ENCODE measurements at regions not wholly inside any gene's neighbourhood (a gene's known extent, or its start where the extent isn't known, plus 50 kb on each side); places are given as distances from the start of the nearest gene placed in this dataset.

DNA sequence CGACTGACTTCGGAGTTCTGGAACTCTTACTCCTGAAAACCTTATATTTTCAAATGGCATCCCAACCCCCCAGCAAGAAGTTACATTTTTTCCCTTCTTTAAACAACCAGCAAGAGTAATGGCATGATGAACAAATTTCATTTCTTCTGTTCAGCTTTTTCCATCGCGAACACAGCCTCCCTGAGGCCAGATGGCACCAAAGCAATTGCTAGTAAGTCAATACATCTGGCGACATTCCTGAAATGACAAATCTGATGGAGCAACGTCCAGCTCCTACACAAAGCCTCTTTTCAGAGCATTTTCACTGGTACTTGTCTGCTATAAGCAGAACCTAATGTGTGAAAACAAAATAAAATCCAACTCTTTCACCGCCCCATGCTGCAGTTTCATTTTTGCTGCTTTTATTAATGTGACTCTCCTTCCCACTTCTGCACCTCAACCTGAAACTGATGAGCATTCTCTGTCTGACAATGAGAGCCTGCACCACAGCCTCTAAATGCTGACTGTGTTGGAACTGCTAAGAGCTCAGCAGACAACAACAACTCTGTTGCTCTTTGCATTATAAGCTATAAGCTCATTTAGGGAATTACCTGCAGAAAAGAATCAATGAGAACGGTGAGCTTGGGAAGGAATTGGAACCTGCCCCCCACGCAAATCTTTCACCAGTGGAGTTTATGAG is 229.8 kb downstream of the FGFR2 start:
- DNase-seq = no peak
- WGBS, 2 donors = 38 to 41% methylated on average over 9 of the region's 9 CpGs

DNA sequence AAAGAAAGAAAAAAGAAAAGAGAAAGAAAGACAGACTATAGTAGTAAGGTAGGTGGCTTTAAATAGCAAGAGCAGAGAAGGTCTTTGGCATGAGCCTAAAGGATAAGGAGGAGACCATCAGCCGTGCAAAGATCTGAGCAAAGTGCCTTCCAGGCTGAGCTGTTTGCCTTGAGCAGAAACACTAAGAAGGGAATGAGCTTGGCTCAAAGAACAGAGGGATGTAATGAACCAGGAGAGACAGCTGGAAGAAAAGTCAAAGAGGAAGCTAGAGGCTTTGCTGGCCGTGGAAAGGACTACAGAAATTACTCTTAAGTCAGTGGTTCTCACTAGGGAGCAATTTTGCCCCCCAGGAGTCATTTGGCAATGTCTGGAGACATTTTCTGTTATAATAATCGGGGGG is 228.6 kb downstream of the FGFR2 start:
- H3K27ac ChIP-seq = no peak overlapping the region
- no peaks in the 10 kb centered on the region for H3K36me3 ChIP-seq
- H3K4me1 ChIP-seq = no peaks in the 10 kb centered on the region
- no peak for DNase-seq
- no peak overlapping the region for H3K4me3 ChIP-seq
- 39 to 58% methylated on average over 3 of the region's 3 CpGs for WGBS, 2 donors
- TF ChIP-seq, protein P1, sequence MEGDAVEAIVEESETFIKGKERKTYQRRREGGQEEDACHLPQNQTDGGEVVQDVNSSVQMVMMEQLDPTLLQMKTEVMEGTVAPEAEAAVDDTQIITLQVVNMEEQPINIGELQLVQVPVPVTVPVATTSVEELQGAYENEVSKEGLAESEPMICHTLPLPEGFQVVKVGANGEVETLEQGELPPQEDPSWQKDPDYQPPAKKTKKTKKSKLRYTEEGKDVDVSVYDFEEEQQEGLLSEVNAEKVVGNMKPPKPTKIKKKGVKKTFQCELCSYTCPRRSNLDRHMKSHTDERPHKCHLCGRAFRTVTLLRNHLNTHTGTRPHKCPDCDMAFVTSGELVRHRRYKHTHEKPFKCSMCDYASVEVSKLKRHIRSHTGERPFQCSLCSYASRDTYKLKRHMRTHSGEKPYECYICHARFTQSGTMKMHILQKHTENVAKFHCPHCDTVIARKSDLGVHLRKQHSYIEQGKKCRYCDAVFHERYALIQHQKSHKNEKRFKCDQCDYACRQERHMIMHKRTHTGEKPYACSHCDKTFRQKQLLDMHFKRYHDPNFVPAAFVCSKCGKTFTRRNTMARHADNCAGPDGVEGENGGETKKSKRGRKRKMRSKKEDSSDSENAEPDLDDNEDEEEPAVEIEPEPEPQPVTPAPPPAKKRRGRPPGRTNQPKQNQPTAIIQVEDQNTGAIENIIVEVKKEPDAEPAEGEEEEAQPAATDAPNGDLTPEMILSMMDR (IDR thresholded peaks at IDR 0.05) = no peak
- H3K9me3 ChIP-seq = no peaks in the 10 kb centered on the region
- intact Hi-C loops (cut with DNase I) = no loop called here
- no peaks in the 10 kb centered on the region for H3K27me3 ChIP-seq

More for the DNA sequence above, 229.8 kb downstream of the FGFR2 start:
- Histone ChIP-seq H3K4me1 (no peaks in the 10 kb centered on the region), H3K27me3 (no peaks in the 10 kb centered on the region), H3K9me3 (no peaks in the 10 kb centered on the region), H3K4me3 (no peak overlapping the region), H3K27ac (no peak overlapping the region), H3K36me3 (no peaks in the 10 kb centered on the region)
- TF ChIP-seq POLR2A (IDR thresholded peaks at IDR 0.05) = no peak
- TF ChIP-seq, protein P1 (IDR thresholded peaks at IDR 0.05) = no peak
- intact Hi-C loops (cut with DNase I) = no loop called here

DNA sequence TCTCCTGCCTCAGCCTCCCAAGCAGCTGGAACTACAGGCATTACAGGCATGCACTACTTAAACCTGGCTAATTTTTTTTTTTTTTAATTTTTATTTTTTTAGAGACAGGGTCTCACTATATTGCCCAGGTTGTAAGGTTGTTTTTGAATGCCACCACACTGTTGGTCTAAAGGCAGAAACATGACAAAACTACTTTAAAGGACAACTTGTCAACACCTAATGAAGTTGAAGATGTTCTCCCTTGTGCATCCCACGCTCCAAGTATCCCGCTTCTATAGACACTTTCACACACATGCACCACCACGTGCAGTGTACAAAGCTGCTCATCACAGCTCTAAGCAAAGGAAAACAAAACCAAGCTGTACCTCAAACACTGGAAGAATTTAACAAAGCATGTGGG is 226.4 kb downstream of the FGFR2 start:
- H3K9me3 ChIP-seq = no peaks in the 10 kb centered on the region
- H3K4me1 ChIP-seq = no peaks in the 10 kb centered on the region
- TF ChIP-seq, protein P1 (IDR thresholded peaks at IDR 0.05) = no peak
- TF ChIP-seq POLR2A (IDR thresholded peaks at IDR 0.05) = no peak
- intact Hi-C loops (cut with DNase I) = no loop called here
- H3K4me3 ChIP-seq = no peak overlapping the region
- H3K27me3 ChIP-seq = no peaks in the 10 kb centered on the region
- H3K36me3 ChIP-seq = no peaks in the 10 kb centered on the region
- H3K27ac ChIP-seq = no peak overlapping the region
- DNase-seq = no peak
- WGBS, 2 donors = 89 to 90% methylated on average over 3 of the region's 3 CpGs

DNA sequence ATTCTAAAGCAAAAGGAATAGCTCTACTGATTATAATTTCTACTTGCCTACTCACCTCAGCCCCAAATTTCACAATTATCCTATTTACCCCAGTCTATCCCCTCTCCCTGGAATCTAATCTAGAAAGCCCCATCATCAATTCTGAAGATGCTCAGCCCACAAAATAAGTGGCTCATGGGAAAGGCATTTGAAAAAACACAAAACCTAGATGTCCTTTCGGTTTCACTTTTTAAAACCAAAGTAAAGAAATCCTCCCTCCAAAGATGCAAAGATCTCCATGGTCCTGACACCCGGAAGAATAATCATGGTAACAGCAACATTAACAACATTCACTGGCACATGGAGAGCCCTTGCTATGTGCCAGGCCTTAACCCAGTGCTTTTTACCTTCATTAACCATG is 224.8 kb downstream of the FGFR2 start:
- Histone ChIP-seq H3K27ac (no peak overlapping the region), H3K36me3 (no peaks in the 10 kb centered on the region), H3K4me1 (no peaks in the 10 kb centered on the region), H3K4me3 (no peak overlapping the region), H3K9me3 (no peaks in the 10 kb centered on the region), H3K27me3 (no peaks in the 10 kb centered on the region)
- no peak for DNase-seq
- intact Hi-C loops (cut with DNase I) = no loop called here
- TF ChIP-seq, protein P1 (IDR thresholded peaks at IDR 0.05) = no peak
- TF ChIP-seq POLR2A (IDR thresholded peaks at IDR 0.05) = no peak
- 45 to 48% methylated on average over 2 of the region's 2 CpGs for WGBS, 2 donors

DNA sequence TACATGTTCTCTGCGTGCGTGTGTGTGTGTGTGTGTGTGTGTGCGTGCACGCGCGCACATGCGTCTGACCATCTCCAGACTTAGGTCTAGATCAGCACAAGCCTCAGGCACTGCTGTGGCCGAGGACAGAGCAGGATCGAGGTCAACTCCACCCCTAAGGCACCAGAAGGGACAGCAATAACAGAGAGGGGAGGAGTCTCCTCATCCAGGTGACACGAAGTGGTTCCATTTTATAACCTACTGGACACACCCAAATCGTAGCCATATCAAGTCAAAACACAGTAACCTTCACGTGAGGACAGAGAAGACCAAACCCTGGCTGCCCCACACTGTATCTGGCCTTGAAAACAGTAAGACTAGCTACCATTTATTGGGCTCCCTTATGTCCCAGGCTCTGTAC is 224.1 kb downstream of the FGFR2 start:
- WGBS, 2 donors = 82 to 88% methylated on average over 5 to 12 of the region's 12 CpGs
- TF ChIP-seq, protein P1 (IDR thresholded peaks at IDR 0.05) = no peak
- no peak for TF ChIP-seq POLR2A (IDR thresholded peaks at IDR 0.05)
- intact Hi-C loops (cut with DNase I) = no loop called here
- no peak for DNase-seq
- Histone ChIP-seq H3K4me3 (no peak overlapping the region), H3K27me3 (no peaks in the 10 kb centered on the region), H3K36me3 (no peaks in the 10 kb centered on the region), H3K27ac (no peak overlapping the region), H3K9me3 (no peaks in the 10 kb centered on the region), H3K4me1 (no peaks in the 10 kb centered on the region)
